Activated T-cell treated with anti-CD3 and anti-CD28 coated beads, Interleukin-2, amount 50 U/mL, for 24 hours (primary cell): ENCODE measurements at regions not wholly inside any gene's neighbourhood (a gene's known extent, or its start where the extent isn't known, plus 50 kb on each side); places are given as distances from the start of the nearest gene placed in this dataset.

Experiments
- DNase-seq: peaks from one replicate; pipeline ENCODE4 v3.0.0-alpha.2; 2020
- H3K27ac Mint-ChIP-seq: 2 replicates; pipeline ENCODE4 v1.8.0; 2020; ENCODE audit warnings: mild to moderate bottlenecking, mixed read lengths
- H3K27me3 Mint-ChIP-seq: 2 replicates; pipeline ENCODE4 v1.8.0; 2020; ENCODE audit warnings: mixed read lengths
- H3K36me3 Mint-ChIP-seq: 2 replicates; pipeline ENCODE4 v1.8.0; 2020; ENCODE audit warnings: low read depth, mixed read lengths
- H3K4me1 Mint-ChIP-seq: 2 replicates; pipeline ENCODE4 v1.8.0; 2020; ENCODE audit warnings: low read depth, mixed read lengths
- H3K4me3 Mint-ChIP-seq: 2 replicates; pipeline ENCODE4 v1.8.0; 2020; ENCODE audit warnings: mild to moderate bottlenecking, moderate library complexity, mixed read lengths
- H3K9me3 Mint-ChIP-seq: 2 replicates; pipeline ENCODE4 v1.8.0; 2020; ENCODE audit warnings: mixed read lengths

- H3K27ac Mint-ChIP-seq, result no peak overlapping the region
- H3K4me1 Mint-ChIP-seq, result no peaks in the 10 kb centered on the region
- no peaks in the 10 kb centered on the region for H3K36me3 Mint-ChIP-seq
- H3K27me3 Mint-ChIP-seq, result no peaks in the 10 kb centered on the region
- H3K4me3 Mint-ChIP-seq, result no peak overlapping the region
- H3K9me3 Mint-ChIP-seq, result no peaks in the 10 kb centered on the region
- DNase-seq, result no peak
Observed at GRCh38 chr18:1595195-1595594, 690.5 kb downstream of the ADCYAP1 start.

- Mint-ChIP-seq H3K9me3 (no peaks in the 10 kb centered on the region), H3K4me1 (no peaks in the 10 kb centered on the region), H3K4me3 (no peak overlapping the region), H3K27ac (no peak overlapping the region), H3K27me3 (no peaks in the 10 kb centered on the region), H3K36me3 (no peaks in the 10 kb centered on the region)
- no peak for DNase-seq
Observed at GRCh38 chr18:1599196-1599595, 694.5 kb downstream of the ADCYAP1 start.

- Mint-ChIP-seq H3K36me3 (no peaks in the 10 kb centered on the region), H3K4me3 (no peak overlapping the region), H3K27ac (no peak overlapping the region)
Observed at GRCh38 chr18:1604751-1605150, 700.1 kb downstream of the ADCYAP1 start.

GRCh38 chr18:1618364-1618763 is 713.7 kb downstream of the ADCYAP1 start:
- no peaks in the 10 kb centered on the region for H3K4me1 Mint-ChIP-seq
- H3K27me3 Mint-ChIP-seq, result no peaks in the 10 kb centered on the region
- H3K4me3 Mint-ChIP-seq, result no peak overlapping the region
- no peaks in the 10 kb centered on the region for H3K9me3 Mint-ChIP-seq
- DNase-seq, result no peak
- no peak overlapping the region for H3K27ac Mint-ChIP-seq
- H3K36me3 Mint-ChIP-seq, result no peaks in the 10 kb centered on the region

More at GRCh38 chr18:1604751-1605150, 700.1 kb downstream of the ADCYAP1 start:
- H3K4me1 Mint-ChIP-seq, result no peaks in the 10 kb centered on the region
- H3K27me3 Mint-ChIP-seq, result no peaks in the 10 kb centered on the region
- no peaks in the 10 kb centered on the region for H3K9me3 Mint-ChIP-seq
- no peak for DNase-seq

GRCh38 chr18:1619507-1619906 is 714.8 kb downstream of the ADCYAP1 start:
- DNase-seq, result no peak
- Mint-ChIP-seq H3K36me3 (no peaks in the 10 kb centered on the region), H3K4me3 (no peak overlapping the region), H3K4me1 (no peaks in the 10 kb centered on the region), H3K27me3 (no peaks in the 10 kb centered on the region), H3K9me3 (no peaks in the 10 kb centered on the region), H3K27ac (no peak overlapping the region)

- Mint-ChIP-seq H3K36me3 (no peaks in the 10 kb centered on the region), H3K4me1 (no peaks in the 10 kb centered on the region), H3K9me3 (peaks cover 2% of the 10 kb centered on the region), H3K4me3 (no peak overlapping the region), H3K27me3 (no peaks in the 10 kb centered on the region), H3K27ac (no peak overlapping the region)
- DNase-seq, result no peak
Observed at GRCh38 chr18:1624612-1625011, 719.9 kb downstream of the ADCYAP1 start.

- no peaks in the 10 kb centered on the region for H3K36me3 Mint-ChIP-seq
- no peaks in the 10 kb centered on the region for H3K27me3 Mint-ChIP-seq
- no peak overlapping the region for H3K27ac Mint-ChIP-seq
- H3K4me1 Mint-ChIP-seq, result no peaks in the 10 kb centered on the region
- no peak for DNase-seq
- H3K4me3 Mint-ChIP-seq, result no peak overlapping the region
- H3K9me3 Mint-ChIP-seq, result peaks cover 8% of the 10 kb centered on the region
Observed at GRCh38 chr18:1627494-1627893, 722.8 kb downstream of the ADCYAP1 start.

GRCh38 chr18:1648712-1649111 is 744.0 kb downstream of the ADCYAP1 start:
- Mint-ChIP-seq H3K27ac (no peak overlapping the region), H3K4me3 (no peak overlapping the region), H3K36me3 (no peaks in the 10 kb centered on the region), H3K4me1 (no peaks in the 10 kb centered on the region), H3K27me3 (no peaks in the 10 kb centered on the region), H3K9me3 (no peaks in the 10 kb centered on the region)
- DNase-seq, result no peak

GRCh38 chr18:1652018-1652417 is 747.3 kb downstream of the ADCYAP1 start:
- H3K27ac Mint-ChIP-seq, result no peak overlapping the region
- H3K9me3 Mint-ChIP-seq, result no peaks in the 10 kb centered on the region
- DNase-seq, result no peak
- H3K4me3 Mint-ChIP-seq, result no peak overlapping the region
- H3K36me3 Mint-ChIP-seq, result no peaks in the 10 kb centered on the region
- H3K4me1 Mint-ChIP-seq, result no peaks in the 10 kb centered on the region
- H3K27me3 Mint-ChIP-seq, result no peaks in the 10 kb centered on the region

GRCh38 chr18:1653873-1654272 is 749.2 kb downstream of the ADCYAP1 start:
- Mint-ChIP-seq H3K9me3 (no peaks in the 10 kb centered on the region), H3K36me3 (no peaks in the 10 kb centered on the region), H3K27ac (no peak overlapping the region), H3K4me3 (no peak overlapping the region), H3K4me1 (no peaks in the 10 kb centered on the region), H3K27me3 (no peaks in the 10 kb centered on the region)
- DNase-seq, result no peak

- no peaks in the 10 kb centered on the region for H3K9me3 Mint-ChIP-seq
Observed at GRCh38 chr18:1657876-1658275, 753.2 kb downstream of the ADCYAP1 start.

GRCh38 chr18:1658908-1659566 is 754.4 kb downstream of the ADCYAP1 start:
- Mint-ChIP-seq H3K36me3 (no peaks in the 10 kb centered on the region), H3K27ac (no peak overlapping the region), H3K9me3 (no peaks in the 10 kb centered on the region), H3K4me1 (no peaks in the 10 kb centered on the region), H3K27me3 (no peaks in the 10 kb centered on the region), H3K4me3 (no peak overlapping the region)
- DNase-seq, result no peak

More at GRCh38 chr18:1657876-1658275, 753.2 kb downstream of the ADCYAP1 start:
- H3K36me3 Mint-ChIP-seq, result no peaks in the 10 kb centered on the region
- H3K4me3 Mint-ChIP-seq, result no peak overlapping the region
- DNase-seq, result no peak
- H3K27ac Mint-ChIP-seq, result no peak overlapping the region
- H3K4me1 Mint-ChIP-seq, result no peaks in the 10 kb centered on the region
- no peaks in the 10 kb centered on the region for H3K27me3 Mint-ChIP-seq

GRCh38 chr18:1663879-1664705 is 759.4 kb downstream of the ADCYAP1 start:
- no peak overlapping the region for H3K4me3 Mint-ChIP-seq
- peak; percentile 30 for DNase-seq
- H3K9me3 Mint-ChIP-seq, result no peaks in the 10 kb centered on the region
- H3K4me1 Mint-ChIP-seq, result no peaks in the 10 kb centered on the region
- no peaks in the 10 kb centered on the region for H3K36me3 Mint-ChIP-seq
- H3K27ac Mint-ChIP-seq, result no peak overlapping the region
- H3K27me3 Mint-ChIP-seq, result no peaks in the 10 kb centered on the region

GRCh38 chr18:1665079-1665478 is 760.4 kb downstream of the ADCYAP1 start:
- DNase-seq, result no peak
- H3K9me3 Mint-ChIP-seq, result no peaks in the 10 kb centered on the region
- no peaks in the 10 kb centered on the region for H3K27me3 Mint-ChIP-seq
- no peaks in the 10 kb centered on the region for H3K36me3 Mint-ChIP-seq
- no peak overlapping the region for H3K27ac Mint-ChIP-seq
- no peaks in the 10 kb centered on the region for H3K4me1 Mint-ChIP-seq
- no peak overlapping the region for H3K4me3 Mint-ChIP-seq

GRCh38 chr18:1668279-1668678 is 763.6 kb downstream of the ADCYAP1 start:
- H3K9me3 Mint-ChIP-seq, result peaks cover 3% of the 10 kb centered on the region
- no peak overlapping the region for H3K27ac Mint-ChIP-seq

More at GRCh38 chr18:1668279-1668678, 763.6 kb downstream of the ADCYAP1 start:
- Mint-ChIP-seq H3K36me3 (no peaks in the 10 kb centered on the region), H3K4me3 (no peak overlapping the region), H3K27me3 (no peaks in the 10 kb centered on the region), H3K4me1 (no peaks in the 10 kb centered on the region)
- DNase-seq, result no peak
